ENCODE measurements at regions not wholly inside any gene's neighbourhood (a gene's known extent, or its start where the extent isn't known, plus 50 kb on each side); places are given as distances from the start of the nearest gene placed in this dataset.
A peak's percentile ranks its signal among the peaks of the same experiment; 100 is the strongest.

DNA sequence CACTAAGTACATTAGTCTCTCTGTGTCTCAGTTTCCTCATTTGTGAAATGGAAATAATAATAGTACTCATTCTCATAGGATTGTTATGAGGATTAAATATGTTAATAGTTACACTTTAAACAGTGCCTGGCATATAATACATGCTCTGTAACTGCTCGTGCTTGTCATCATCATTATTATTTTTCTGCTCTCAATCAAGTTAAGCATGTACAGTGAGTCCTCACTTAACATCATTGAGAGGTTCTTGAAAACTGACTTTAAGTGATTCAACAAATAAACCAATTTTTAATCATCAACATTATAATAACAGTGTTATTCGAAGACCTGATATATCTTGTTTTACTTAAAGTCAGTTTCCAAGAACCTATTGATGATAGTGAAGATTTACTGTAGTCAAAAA is 322.3 kb downstream of the ZFHX3 start:
- ChIA-PET POLR2A (ENCODE audit: unreplicated experiment) (no interaction called here), CTCF (no interaction called here)
- Histone ChIP-seq H3F3A (ENCODE audit: low read length, unreplicated experiment) (no peaks in the 10 kb centered on the region), H3K4me3 (ENCODE audit: low read length) (no peak overlapping the region), H3K27me3 (ENCODE audit: low read length) (no peaks in the 10 kb centered on the region), H3K9ac (ENCODE audit: low read length) (no peak overlapping the region), H2AFZ (ENCODE audit: low read length) (no peak overlapping the region), H3K36me3 (ENCODE audit: low read depth, low read length) (no peaks in the 10 kb centered on the region), H3K4me1 (ENCODE audit: insufficient read depth, low read length) (no peaks in the 10 kb centered on the region), H3K4me2 (ENCODE audit: low read length) (no peak overlapping the region), H3K79me2 (ENCODE audit: low read length) (no peaks in the 10 kb centered on the region), H3K9me3 (ENCODE audit: low read length) (no peaks in the 10 kb centered on the region), H4K20me1 (ENCODE audit: low read length) (no peaks in the 10 kb centered on the region), H3K9me2 (replicated peaks; ENCODE audit: low read length) (no peaks in the 10 kb centered on the region), H3K27ac (ENCODE audit: low read length) (no peak overlapping the region)
- ATAC-seq: no peak
- BruUV-seq (replicated peaks): no TSS peak
- DNase-seq: no peak
- TF ChIP-seq, protein P1, sequence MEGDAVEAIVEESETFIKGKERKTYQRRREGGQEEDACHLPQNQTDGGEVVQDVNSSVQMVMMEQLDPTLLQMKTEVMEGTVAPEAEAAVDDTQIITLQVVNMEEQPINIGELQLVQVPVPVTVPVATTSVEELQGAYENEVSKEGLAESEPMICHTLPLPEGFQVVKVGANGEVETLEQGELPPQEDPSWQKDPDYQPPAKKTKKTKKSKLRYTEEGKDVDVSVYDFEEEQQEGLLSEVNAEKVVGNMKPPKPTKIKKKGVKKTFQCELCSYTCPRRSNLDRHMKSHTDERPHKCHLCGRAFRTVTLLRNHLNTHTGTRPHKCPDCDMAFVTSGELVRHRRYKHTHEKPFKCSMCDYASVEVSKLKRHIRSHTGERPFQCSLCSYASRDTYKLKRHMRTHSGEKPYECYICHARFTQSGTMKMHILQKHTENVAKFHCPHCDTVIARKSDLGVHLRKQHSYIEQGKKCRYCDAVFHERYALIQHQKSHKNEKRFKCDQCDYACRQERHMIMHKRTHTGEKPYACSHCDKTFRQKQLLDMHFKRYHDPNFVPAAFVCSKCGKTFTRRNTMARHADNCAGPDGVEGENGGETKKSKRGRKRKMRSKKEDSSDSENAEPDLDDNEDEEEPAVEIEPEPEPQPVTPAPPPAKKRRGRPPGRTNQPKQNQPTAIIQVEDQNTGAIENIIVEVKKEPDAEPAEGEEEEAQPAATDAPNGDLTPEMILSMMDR (conservative IDR thresholded peaks at IDR 0.05; ENCODE audit: low read depth, low read length): no peak
- TF ChIP-seq EZH2phosphoT487 (IDR thresholded peaks at IDR 0.05; ENCODE audit: borderline replicate concordance, low read length): no peak
- TF ChIP-seq EZH2 (IDR thresholded peaks at IDR 0.05; ENCODE audit: low read length, unreplicated experiment): no peak
- intact Hi-C loops (cut with micrococcal nuclease): no loop called here

DNA sequence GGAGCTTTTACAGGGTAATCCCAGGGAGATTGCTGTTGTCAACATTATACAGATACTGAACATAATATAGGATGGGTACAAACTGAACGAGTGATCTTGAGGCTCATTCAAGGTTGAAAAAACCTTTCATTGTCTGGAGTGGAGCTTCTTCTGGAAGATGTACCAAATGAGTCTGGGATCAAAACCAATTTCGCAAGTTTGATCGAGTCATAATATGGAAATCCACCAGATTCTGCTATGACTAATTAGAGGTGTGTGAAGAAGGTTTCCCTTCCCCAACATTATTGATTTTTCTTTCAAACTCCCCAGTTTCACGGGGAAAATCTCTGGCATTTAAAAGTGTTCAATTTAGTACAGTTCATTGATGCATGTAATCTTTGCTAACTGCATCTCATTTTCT is 324.1 kb downstream of the ZFHX3 start:
- Histone ChIP-seq H2AFZ (ENCODE audit: low read length) (no peak overlapping the region), H3K9me2 (replicated peaks; ENCODE audit: low read length) (no peaks in the 10 kb centered on the region), H3K4me1 (ENCODE audit: insufficient read depth, low read length) (no peaks in the 10 kb centered on the region), H3K27ac (ENCODE audit: low read length) (no peak overlapping the region), H3K9me3 (ENCODE audit: low read length) (no peaks in the 10 kb centered on the region), H3K36me3 (ENCODE audit: low read depth, low read length) (no peaks in the 10 kb centered on the region), H4K20me1 (ENCODE audit: low read length) (no peaks in the 10 kb centered on the region), H3K79me2 (ENCODE audit: low read length) (no peaks in the 10 kb centered on the region), H3K9ac (ENCODE audit: low read length) (no peak overlapping the region), H3K4me3 (ENCODE audit: low read length) (no peak overlapping the region), H3F3A (ENCODE audit: low read length, unreplicated experiment) (no peaks in the 10 kb centered on the region), H3K27me3 (ENCODE audit: low read length) (no peaks in the 10 kb centered on the region), H3K4me2 (ENCODE audit: low read length) (no peak overlapping the region)
- BruUV-seq (replicated peaks): no TSS peak
- peak; percentile 77 for DNase-seq
- ATAC-seq: no peak
- TF ChIP-seq EZH2 (IDR thresholded peaks at IDR 0.05; ENCODE audit: low read length, unreplicated experiment): no peak
- TF ChIP-seq EZH2phosphoT487 (IDR thresholded peaks at IDR 0.05; ENCODE audit: borderline replicate concordance, low read length): no peak
- TF ChIP-seq, protein P1 (conservative IDR thresholded peaks at IDR 0.05; ENCODE audit: low read depth, low read length): no peak
- intact Hi-C loops (cut with micrococcal nuclease): no loop called here
- ChIA-PET POLR2A (ENCODE audit: unreplicated experiment) (no interaction called here), CTCF (no interaction called here)

DNA sequence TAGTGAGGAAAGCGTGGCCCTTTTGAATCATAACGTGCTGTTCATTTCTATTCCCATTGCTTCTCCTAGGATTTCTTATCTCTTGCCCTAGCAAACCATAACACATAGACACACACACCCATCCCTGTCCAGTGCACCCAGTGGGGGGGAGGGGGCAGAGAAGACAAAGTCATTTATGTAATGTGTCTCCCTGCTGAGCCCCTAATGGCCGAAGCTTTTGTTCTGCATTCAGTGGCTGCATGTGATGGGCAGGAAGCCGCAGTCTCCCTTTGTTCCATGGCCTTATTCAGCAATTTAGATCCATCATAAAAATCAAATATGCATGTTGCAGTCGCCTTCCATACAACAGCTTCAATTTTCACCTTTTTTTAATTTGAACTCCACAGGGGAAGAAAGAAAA is 325.4 kb downstream of the ZFHX3 start:
- H3K4me3 ChIP-seq (ENCODE audit: low read length): no peak overlapping the region
- no peak for ATAC-seq
- BruUV-seq (replicated peaks): no TSS peak

More for the DNA sequence above, 325.4 kb downstream of the ZFHX3 start:
- TF ChIP-seq, protein P1 (conservative IDR thresholded peaks at IDR 0.05; ENCODE audit: low read depth, low read length): no peak
- Histone ChIP-seq H2AFZ (ENCODE audit: low read length) (no peak overlapping the region), H3K4me2 (ENCODE audit: low read length) (no peak overlapping the region), H3K27me3 (ENCODE audit: low read length) (no peaks in the 10 kb centered on the region), H3K79me2 (ENCODE audit: low read length) (no peaks in the 10 kb centered on the region), H3K9ac (ENCODE audit: low read length) (no peak overlapping the region), H3F3A (ENCODE audit: low read length, unreplicated experiment) (no peaks in the 10 kb centered on the region), H3K9me2 (replicated peaks; ENCODE audit: low read length) (no peaks in the 10 kb centered on the region), H3K27ac (ENCODE audit: low read length) (no peak overlapping the region), H3K36me3 (ENCODE audit: low read depth, low read length) (no peaks in the 10 kb centered on the region), H3K9me3 (ENCODE audit: low read length) (no peaks in the 10 kb centered on the region), H3K4me1 (ENCODE audit: insufficient read depth, low read length) (no peaks in the 10 kb centered on the region), H4K20me1 (ENCODE audit: low read length) (no peaks in the 10 kb centered on the region)
- POLR2A ChIA-PET (ENCODE audit: unreplicated experiment): no interaction called here
- CTCF ChIA-PET: no interaction called here
- intact Hi-C loops (cut with micrococcal nuclease): no loop called here
- no peak for DNase-seq
